ENCODE measurements at regions not wholly inside any gene's neighbourhood (a gene's known extent, or its start where the extent isn't known, plus 50 kb on each side); places are given as distances from the start of the nearest gene placed in this dataset.

DNA sequence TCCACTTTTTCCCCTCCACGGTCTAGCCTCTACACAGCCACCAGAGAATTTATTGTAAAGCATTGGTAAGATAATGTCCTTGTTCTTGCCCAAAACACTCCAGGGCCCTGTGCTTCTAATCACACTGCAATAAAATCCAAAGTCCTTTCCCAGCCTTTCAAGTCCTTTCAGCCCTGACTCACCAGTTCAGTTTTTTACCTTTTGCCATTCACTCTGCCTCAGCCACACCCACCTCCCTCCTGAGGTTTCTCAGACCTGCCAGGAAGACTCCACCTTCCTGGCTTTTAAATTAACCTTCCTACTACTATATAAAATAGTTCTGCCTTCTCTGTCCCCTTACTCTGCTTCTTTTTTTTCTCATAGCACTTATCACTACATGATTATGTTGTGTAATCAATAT is 91.0 kb upstream of the ARHGAP32 start:
- POLR2A ChIA-PET (ENCODE audit: partially characterized antibody): no interaction called here
- FAIRE-seq (peak; percentile 63), DNase-seq (ENCODE audit: low read depth in 1 of 2, low spot score in 2 of 2) (no peak)
- Histone ChIP-seq H3K4ac (replicated peaks; ENCODE audit: insufficient read length, low read depth, low read length) (no peak overlapping the region), H2BK5ac (ENCODE audit: low read depth, low read length) (no peak overlapping the region; the same call in 1 of the 2 replicates), H3K27ac (ENCODE audit: low read depth, low read length) (no peak overlapping the region), H2BK20ac (ENCODE audit: low read length) (no peak overlapping the region), H3K36me3 (ENCODE audit: control insufficient read depth in 2 of 4, insufficient read depth in 4 of 4, low read length in 3 of 4) (no peaks in the 10 kb centered on the region), H3K4me2 (ENCODE audit: insufficient read depth in 1 of 2, low read depth in 2 of 2, low read length in 2 of 2) (peak overlapping the region; percentile 44 to 59), H3K79me2 (ENCODE audit: control insufficient read depth in 1 of 2, insufficient read depth in 2 of 2, low read length in 2 of 2) (peaks cover 0 to 5% of the 10 kb centered on the region in 2 experiments; a peak in 2 of 4 replicates), H2BK12ac (ENCODE audit: low read depth, low read length) (no peak overlapping the region), H4K20me1 (replicated peaks in 1 of 2; ENCODE audit: control insufficient read depth in 1 of 2, insufficient read depth in 2 of 2, low read length in 2 of 2) (peaks cover 0 to 3% of the 10 kb centered on the region in 2 experiments), H3K4me1 (replicated peaks in 1 of 4; ENCODE audit: control insufficient read depth in 3 of 4, insufficient read depth in 4 of 4, low read length in 3 of 4) (peaks cover 6 to 19% (median 10%) of the 10 kb centered on the region in 4 experiments), H4K8ac (ENCODE audit: extremely low read depth, insufficient read depth, low read length) (no peak overlapping the region), H2BK120ac (replicated peaks; ENCODE audit: low read depth, low read length) (no peak overlapping the region), H3K23ac (ENCODE audit: insufficient read length) (no peak overlapping the region), H3K27me3 (replicated peaks in 1 of 4; ENCODE audit: control insufficient read depth in 3 of 4, extremely low read depth in 1 of 4, insufficient read depth in 3 of 4, low read length in 3 of 4) (peaks cover 0 to 3% (median 1%) of the 10 kb centered on the region in 4 experiments; a peak in 2 of 7 replicates), H3K18ac (ENCODE audit: extremely low read depth, low read length) (no peak overlapping the region), H3K14ac (ENCODE audit: insufficient read length) (no peak overlapping the region), H3K9me3 (ENCODE audit: insufficient read depth in 2 of 2, low read depth in 1 of 2, low read length in 1 of 2) (no peaks in the 10 kb centered on the region), H2AFZ (ENCODE audit: low read length) (no peak overlapping the region; the same call in 1 of the 2 replicates), H3K9ac (replicated peaks in 1 of 4; ENCODE audit: extremely low read depth in 1 of 4, low read depth in 3 of 4, low read length in 3 of 4) (no peak overlapping the region), H3K4me3 (ENCODE audit: extremely low read depth in 1 of 4, insufficient read depth in 2 of 4, low read depth in 3 of 4, low read length in 4 of 4) (peak overlapping the region in 1 of 4 experiments; percentile 22; a peak in 3 of 8 replicates), H2BK15ac (ENCODE audit: low read length) (no peak overlapping the region), H4K91ac (replicated peaks; ENCODE audit: insufficient read length, low read length) (no peak overlapping the region), H3K23me2 (ENCODE audit: low read depth, low read length) (peaks cover 2% of the 10 kb centered on the region), H3K79me1 (ENCODE audit: low read depth, low read length) (no peaks in the 10 kb centered on the region), H2AK5ac (ENCODE audit: low read depth, low read length) (no peak overlapping the region), H3K56ac (replicated peaks; ENCODE audit: insufficient read length, low read depth, low read length) (no peak overlapping the region), H4K5ac (ENCODE audit: insufficient read length, low read depth, low read length) (peak overlapping the region; percentile 0)
- CTCF ChIA-PET (ENCODE audit: partially characterized antibody): no interaction called here
- WGBS, 2 experiments (ENCODE audit: extremely low coverage in 1 of 2, insufficient coverage in 1 of 2, insufficient read length in 1 of 2, insufficient replicate concordance in 2 of 2, low coverage in 1 of 2, low lambda C conversion rate in 2 of 2, missing lambda C conversion rate in 1 of 2): 55% methylated on average over 1 of the region's 1 CpG; no CpG with 5 or more reads in 1 of the 2 experiments
- TF ChIP-seq CTCF (IDR thresholded peaks at IDR 0.05; ENCODE audit: control extremely low read depth in 1 of 3, insufficient read depth in 1 of 3, low read depth in 1 of 3, low read length in 3 of 3) (no peak), HDAC2 (IDR thresholded peaks at IDR 0.05; ENCODE audit: borderline replicate concordance in 1 of 2, low read depth in 2 of 2, low read length in 2 of 2) (no peak), CREB1 (IDR thresholded peaks at IDR 0.05) (no peak), GTF2F1 (IDR thresholded peaks at IDR 0.05; ENCODE audit: borderline replicate concordance, low read depth, low read length) (no peak), YY1 (IDR thresholded peaks at IDR 0.05; ENCODE audit: low read depth, low read length) (no peak), CTBP2 (IDR thresholded peaks at IDR 0.05; ENCODE audit: borderline replicate concordance, insufficient read depth, insufficient read length, low read length) (no peak), JUN (IDR thresholded peaks at IDR 0.05; ENCODE audit: low read depth, low read length) (no peak), EGR1 (IDR thresholded peaks at IDR 0.05; ENCODE audit: borderline replicate concordance, low read depth, low read length) (no peak), RNF2 (IDR thresholded peaks at IDR 0.05; ENCODE audit: borderline replicate concordance, low read depth, low read length, missing control alignments, poor library complexity, severe bottlenecking) (no peak), EZH2 (IDR thresholded peaks at IDR 0.05; ENCODE audit: low read depth, low read length, severe bottlenecking) (no peak), BRCA1 (IDR thresholded peaks at IDR 0.05; ENCODE audit: low read depth, low read length) (no peak)

All from H1 (cell line).